Liver (tissue), 8 donors: ENCODE measurements at regions not wholly inside any gene's neighbourhood (a gene's known extent, or its start where the extent isn't known, plus 50 kb on each side); places are given as distances from the start of the nearest gene placed in this dataset.
"Not testable (repeated sequence)": the region's sequence is repeated elsewhere in the genome, so short reads cannot be mapped to it uniquely, and the experiment has no call there.

Experiments
- DNase-seq: peaks from one replicate; pipeline ENCODE4 v3.0.0-alpha.2; 2017; ENCODE audit warnings: low spot score
- H3K27ac ChIP-seq, 2 donors: one replicate each; pipeline ENCODE4 v1.7.0; 2013; ENCODE audit warnings: inconsistent platforms in 2 of 2, low read length in 2 of 2, control low read depth in 1 of 2, low read depth in 1 of 2, mild to moderate bottlenecking in 1 of 2
- H3K27me3 ChIP-seq, 4 donors: one replicate each; pipeline versions ENCODE4 v1.6.1 to v1.7.0; 2013; ENCODE audit warnings: low read length in 3 of 4, inconsistent platforms in 1 of 4, mild to moderate bottlenecking in 1 of 4, moderate library complexity in 1 of 4; ENCODE audit not compliant: control insufficient read depth in 4 of 4, insufficient read depth in 4 of 4
- H3K36me3 ChIP-seq, 4 donors: one replicate each; pipeline versions ENCODE4 v1.6.1 to v1.7.0; 2013; ENCODE audit warnings: low read length in 3 of 4, mild to moderate bottlenecking in 3 of 4, low read depth in 1 of 4, moderate library complexity in 1 of 4; ENCODE audit not compliant: control insufficient read depth in 4 of 4, insufficient read depth in 3 of 4
- H3K4me1 ChIP-seq, 4 donors: one replicate each; pipeline versions ENCODE4 v1.6.1 to v1.7.0; 2013; ENCODE audit warnings: low read length in 3 of 4, mild to moderate bottlenecking in 3 of 4, moderate library complexity in 1 of 4; ENCODE audit not compliant: control insufficient read depth in 4 of 4, insufficient read depth in 4 of 4
- H3K4me3 ChIP-seq, 3 donors: one replicate each; pipeline versions ENCODE4 v1.6.1 to v1.7.0; 2013; ENCODE audit warnings: low read length in 3 of 3, control low read depth in 1 of 3, low read depth in 1 of 3, mild to moderate bottlenecking in 1 of 3
- H3K9ac ChIP-seq, 2 donors: one replicate each; pipeline ENCODE4 v1.7.0; 2013; ENCODE audit warnings: low read length in 2 of 2, mild to moderate bottlenecking in 2 of 2, moderate library complexity in 2 of 2, control low read depth in 1 of 2, low read depth in 1 of 2
- H3K9me3 ChIP-seq, 4 donors: one replicate each; pipeline versions ENCODE4 v1.6.1 to v1.7.0; 2013; ENCODE audit warnings: low read length in 3 of 4; ENCODE audit not compliant: control insufficient read depth in 4 of 4
- CTCF ChIP-seq: fragments of 150-350 bp; IDR thresholded peaks from 2 replicates; pipeline ENCODE4 v1.5.1; 2017; ENCODE audit warnings: improper control_type of control experiment, low read depth, low read length; ENCODE audit not compliant: missing input control
- EGR1 ChIP-seq, 2 donors: IDR thresholded peaks; 2 replicates each; pipeline ENCODE4 v1.6.1; 2016 to 2018; ENCODE audit warnings: antibody characterized with exemption in 2 of 2, low read depth in 2 of 2
- FOXA1 ChIP-seq: IDR thresholded peaks from 2 replicates; pipeline ENCODE4 v1.6.1; 2016; ENCODE audit warnings: antibody characterized with exemption
- FOXA2 ChIP-seq: IDR thresholded peaks from 2 replicates; pipeline ENCODE4 v1.6.1; 2016; ENCODE audit warnings: antibody characterized with exemption
- HNF4A ChIP-seq, 2 donors: conservative IDR thresholded peaks; 2 replicates each; pipeline ENCODE4 v1.6.1; 2016; ENCODE audit warnings: antibody characterized with exemption in 2 of 2, mild to moderate bottlenecking in 2 of 2
- HNF4G ChIP-seq: IDR thresholded peaks from 2 replicates; pipeline ENCODE4 v1.6.1; 2016; ENCODE audit warnings: antibody characterized with exemption
- JUND ChIP-seq, 2 donors: IDR thresholded peaks; 2 replicates each; pipeline ENCODE4 v1.6.1; 2016; ENCODE audit warnings: antibody characterized with exemption in 2 of 2
- MAX ChIP-seq: IDR thresholded peaks from 2 replicates; pipeline ENCODE4 v1.6.1; 2016; ENCODE audit warnings: antibody characterized with exemption
- NR2F2 ChIP-seq: IDR thresholded peaks from 2 replicates; pipeline ENCODE4 v1.6.1; 2016; ENCODE audit warnings: antibody characterized with exemption
- RAD21 ChIP-seq, 2 donors: IDR thresholded peaks; 2 replicates each; pipeline ENCODE4 v1.6.1; 2016; ENCODE audit warnings: antibody characterized with exemption in 2 of 2, mild to moderate bottlenecking in 2 of 2
- RXRA ChIP-seq, 2 donors: IDR thresholded peaks; 2 replicates each; pipeline ENCODE4 v1.6.1; 2017 to 2018; ENCODE audit warnings: antibody characterized with exemption in 2 of 2, mild to moderate bottlenecking in 1 of 2
- SP1 ChIP-seq: IDR thresholded peaks from 2 replicates; pipeline ENCODE4 v1.6.1; 2018; ENCODE audit warnings: antibody characterized with exemption, mild to moderate bottlenecking
- TAF1 ChIP-seq: conservative IDR thresholded peaks from 2 replicates; pipeline ENCODE4 v1.6.1; 2016; ENCODE audit warnings: antibody characterized with exemption, mild to moderate bottlenecking
- YY1 ChIP-seq: IDR thresholded peaks from 2 replicates; pipeline ENCODE4 v1.6.1; 2016; ENCODE audit warnings: antibody characterized with exemption, mild to moderate bottlenecking
- ZBTB33 ChIP-seq: IDR thresholded peaks from 2 replicates; pipeline ENCODE4 v1.6.1; 2016; ENCODE audit warnings: antibody characterized with exemption
- WGBS: extraction: QIAGEN DNeasy Blood & Tissue Kit; methylation state at CpG from one replicate; pipeline ENCODE4 v1.1.7; 2013; 5-methylcytosine and 5-hydroxymethylcytosine counted together
- TF ChIP-seq, protein P1 (sequence below): IDR thresholded peaks from 2 replicates; pipeline ENCODE4 v1.6.1; 2016; ENCODE audit warnings: antibody characterized with exemption
- donor health status: healthy.
- donor health status: healthy.
- donor health status: healthy.
- donor health status: healthy.
- donor health status: healthy.

- no peaks in the 10 kb centered on the region for H3K36me3 ChIP-seq
- TF ChIP-seq CTCF (no peak), RXRA (IDR thresholded peaks at IDR 0.05) (no peak), JUND (IDR thresholded peaks at IDR 0.05) (no peak)
- no peak for DNase-seq
- H3K9me3 ChIP-seq, result no peaks in the 10 kb centered on the region
- WGBS, result 82% methylated on average over 6 of the region's 6 CpGs
- no peaks in the 10 kb centered on the region for H3K27me3 ChIP-seq
- H3K9ac ChIP-seq, result no peak overlapping the region
- no peaks in the 10 kb centered on the region for H3K4me1 ChIP-seq
- H3K27ac ChIP-seq, result no peak overlapping the region
- H3K4me3 ChIP-seq, result no peak overlapping the region
Observed at GRCh38 chr11:91997226-91997625, 227.4 kb upstream of the FAT3 start.

DNA sequence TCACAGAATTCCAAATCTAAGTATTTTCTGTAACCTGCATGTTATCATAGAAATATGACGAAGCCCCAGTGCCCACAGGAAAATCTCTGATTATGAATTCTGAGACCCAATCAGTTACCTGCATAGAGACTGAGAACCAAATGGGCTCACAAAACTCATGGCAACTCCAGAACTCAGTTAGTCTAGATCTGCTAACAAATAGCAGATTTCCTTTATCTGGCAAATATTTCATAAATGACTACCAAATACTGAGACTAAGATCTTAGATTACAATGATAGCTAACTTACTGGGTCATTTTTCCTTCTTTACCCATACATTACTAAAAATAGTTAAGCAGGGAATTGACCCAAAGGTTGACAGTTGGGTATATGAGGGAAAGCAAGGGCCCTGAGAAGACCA, 228.1 kb upstream of the FAT3 start:
- Histone ChIP-seq H3K4me3 (no peak overlapping the region), H3K27ac (no peak overlapping the region), H3K4me1 (no peaks in the 10 kb centered on the region), H3K9me3 (no peaks in the 10 kb centered on the region), H3K36me3 (no peaks in the 10 kb centered on the region), H3K9ac (no peak overlapping the region), H3K27me3 (no peaks in the 10 kb centered on the region)
- TF ChIP-seq YY1, result no peak
- WGBS, result 94% methylated on average over 1 of the region's 1 CpG
- no peak for DNase-seq

DNA sequence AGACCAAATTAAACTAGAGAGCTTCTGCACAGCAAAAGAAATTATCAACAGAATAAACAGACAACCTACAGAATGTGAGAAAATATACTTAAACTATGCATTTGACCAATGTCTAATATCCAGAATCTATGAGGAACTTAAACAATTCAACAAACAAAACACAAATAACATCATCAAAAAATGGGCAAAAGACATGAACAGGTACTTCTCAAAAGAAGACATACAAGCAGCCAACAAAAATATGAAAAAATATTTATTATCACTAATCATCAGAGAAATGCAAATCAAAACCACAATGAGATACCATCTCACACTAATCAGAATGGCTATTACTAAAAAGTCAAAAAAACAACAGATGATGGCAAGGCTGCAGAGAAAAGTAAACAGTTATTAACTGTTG, 236.2 kb upstream of the FAT3 start:
- not testable (repeated sequence) for H3K9me3 ChIP-seq, H3K27ac ChIP-seq, H3K9ac ChIP-seq, H3K4me3 ChIP-seq, H3K4me1 ChIP-seq, H3K36me3 ChIP-seq, H3K27me3 ChIP-seq, DNase-seq

DNA sequence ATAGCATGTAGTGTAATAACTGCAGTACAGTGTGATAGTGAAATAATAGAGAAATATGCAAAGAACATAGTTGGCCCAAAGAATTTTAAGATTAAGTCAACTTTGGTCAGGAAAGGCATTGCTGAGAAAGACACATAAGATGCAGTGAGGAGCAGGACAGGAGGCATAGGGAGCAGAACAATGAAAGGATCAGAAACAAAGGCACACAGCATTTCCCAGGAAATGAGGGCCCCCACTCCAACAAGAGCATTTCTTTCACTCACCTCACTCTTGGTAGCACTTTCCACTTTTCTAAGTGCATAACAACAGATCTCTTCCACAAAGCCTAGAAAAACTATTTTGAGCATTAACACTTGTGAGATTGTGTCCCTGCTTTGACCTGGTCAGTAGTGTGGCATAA, 238.4 kb upstream of the FAT3 start:
- H3K9ac ChIP-seq, result no peak overlapping the region
- H3K4me3 ChIP-seq, result no peak overlapping the region

More for the DNA sequence above, 238.4 kb upstream of the FAT3 start:
- no peak for DNase-seq
- H3K4me1 ChIP-seq, result peaks cover 0 to 3% (median 0%) of the 10 kb centered on the region in 4 donors
- H3K36me3 ChIP-seq, result no peaks in the 10 kb centered on the region
- H3K9me3 ChIP-seq, result no peaks in the 10 kb centered on the region
- H3K27ac ChIP-seq, result no peak overlapping the region
- no peak for TF ChIP-seq JUND (IDR thresholded peaks at IDR 0.05)
- no peak for TF ChIP-seq NR2F2
- TF ChIP-seq YY1, result no peak
- TF ChIP-seq FOXA2, result no peak
- TF ChIP-seq FOXA1, result no peak
- TF ChIP-seq SP1, result no peak
- TF ChIP-seq CTCF, result no peak
- TF ChIP-seq ZBTB33, result no peak
- no peak for TF ChIP-seq HNF4A (conservative IDR thresholded peaks at IDR 0.05)
- TF ChIP-seq, protein P1, sequence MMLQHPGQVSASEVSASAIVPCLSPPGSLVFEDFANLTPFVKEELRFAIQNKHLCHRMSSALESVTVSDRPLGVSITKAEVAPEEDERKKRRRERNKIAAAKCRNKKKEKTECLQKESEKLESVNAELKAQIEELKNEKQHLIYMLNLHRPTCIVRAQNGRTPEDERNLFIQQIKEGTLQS, result no peak
- TF ChIP-seq HNF4G, result no peak
- TF ChIP-seq TAF1, result no peak
- no peak for TF ChIP-seq MAX
- TF ChIP-seq EGR1 (IDR thresholded peaks at IDR 0.05; ENCODE audit: low read depth in 2 of 2), result no peak
- no peak for TF ChIP-seq RAD21 (IDR thresholded peaks at IDR 0.05)
- no peak for TF ChIP-seq RXRA (IDR thresholded peaks at IDR 0.05)
- H3K27me3 ChIP-seq, result no peaks in the 10 kb centered on the region
